Activated naive CD4-positive, alpha-beta T cell treated with anti-CD3 and anti-CD28 coated beads for 36 hours (primary cell): ENCODE measurements at regions not wholly inside any gene's neighbourhood (a gene's known extent, or its start where the extent isn't known, plus 50 kb on each side); places are given as distances from the start of the nearest gene placed in this dataset.
"Not testable (repeated sequence)": the region's sequence is repeated elsewhere in the genome, so short reads cannot be mapped to it uniquely, and the experiment has no call there.

Experiments used
- CTCF ChIA-PET: fragments of 350-600 bp; sonication (Branson Sonifier 250); formaldehyde crosslinking; loops from one replicate; lab custom pipeline; 2021; ENCODE audit warnings: antibody characterized with exemption; lab: Charles Lee
- DNase-seq: peaks from one replicate; pipeline ENCODE4 v3.0.0-alpha.2; 2020
- H3K27ac Mint-ChIP-seq: one replicate; pipeline ENCODE4 v1.8.0; 2021; ENCODE audit warnings: mild to moderate bottlenecking, mixed read lengths
- H3K27me3 Mint-ChIP-seq: one replicate; pipeline ENCODE4 v1.8.0; 2021; ENCODE audit warnings: low read depth, mixed read lengths
- H3K36me3 Mint-ChIP-seq: one replicate; pipeline ENCODE4 v1.8.0; 2021; ENCODE audit warnings: low read depth, mixed read lengths
- H3K4me1 Mint-ChIP-seq: one replicate; pipeline ENCODE4 v1.8.0; 2021; ENCODE audit warnings: low read depth, mixed read lengths
- H3K4me3 Mint-ChIP-seq: one replicate; pipeline ENCODE4 v1.8.0; 2021; ENCODE audit warnings: mild to moderate bottlenecking, moderate library complexity, mixed read lengths
- H3K9me3 Mint-ChIP-seq: one replicate; pipeline ENCODE4 v1.8.0; 2021; ENCODE audit warnings: mixed read lengths
- intact Hi-C: fragments of 100-400 bp; cut with micrococcal nuclease; formaldehyde crosslinking; loops from one replicate; pipeline ENCODE4 v1.15.1; 2023

DNA sequence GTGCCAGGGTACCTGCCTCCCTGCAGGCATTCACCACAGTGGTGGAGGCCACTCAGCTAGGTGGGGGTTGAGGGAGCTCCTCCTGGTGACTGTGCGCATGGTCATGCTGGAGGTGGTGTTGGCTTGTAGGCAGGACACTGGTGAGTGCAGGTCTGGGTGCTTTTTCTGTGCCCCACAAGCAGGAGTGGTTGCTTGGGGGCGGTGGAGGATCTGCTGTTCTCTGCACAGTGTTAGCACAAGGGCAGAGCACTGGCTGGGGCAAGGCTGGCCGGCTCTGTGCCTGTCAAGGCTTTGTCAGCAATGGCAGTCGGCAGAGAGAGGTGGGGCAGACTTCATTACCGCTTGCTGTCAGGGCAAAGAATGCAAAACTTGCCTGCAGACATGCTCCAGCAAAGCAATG lies 632.1 kb upstream of the ID4 start:
- intact Hi-C loops: no loop called here
- CTCF ChIA-PET: no interaction called here
- no peak for DNase-seq
- no peaks in the 10 kb centered on the region for H3K27me3 Mint-ChIP-seq
- no peaks in the 10 kb centered on the region for H3K4me1 Mint-ChIP-seq
- H3K4me3 Mint-ChIP-seq: no peak overlapping the region
- peaks cover 11% of the 10 kb centered on the region for H3K9me3 Mint-ChIP-seq
- no peak overlapping the region for H3K27ac Mint-ChIP-seq
- no peaks in the 10 kb centered on the region for H3K36me3 Mint-ChIP-seq

DNA sequence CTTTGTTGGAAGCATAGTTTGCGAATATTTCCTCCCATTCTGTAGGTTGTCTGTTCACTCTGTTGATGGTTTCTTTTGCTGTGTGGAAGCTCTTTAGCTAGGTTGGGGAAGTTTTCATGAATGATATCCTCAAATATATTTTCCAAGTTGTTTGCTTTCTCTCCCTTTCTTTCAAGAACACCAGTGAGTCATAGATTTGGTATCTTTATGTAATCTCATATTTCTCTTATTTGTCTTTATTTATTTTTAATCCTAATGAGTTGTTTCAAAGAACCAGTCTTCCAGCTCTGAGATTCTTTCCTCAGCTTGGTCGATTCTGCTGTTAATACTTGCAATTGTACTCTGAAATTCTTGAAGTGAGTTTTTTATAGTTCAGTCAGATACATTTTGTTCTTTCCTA lies 628.0 kb upstream of the ID4 start:
- H3K27ac Mint-ChIP-seq: no peak overlapping the region
- CTCF ChIA-PET: no interaction called here
- no peak overlapping the region for H3K4me3 Mint-ChIP-seq
- DNase-seq: no peak
- peaks cover 3% of the 10 kb centered on the region for H3K9me3 Mint-ChIP-seq
- H3K36me3 Mint-ChIP-seq: no peaks in the 10 kb centered on the region
- intact Hi-C loops: no loop called here
- no peaks in the 10 kb centered on the region for H3K4me1 Mint-ChIP-seq
- no peaks in the 10 kb centered on the region for H3K27me3 Mint-ChIP-seq

DNA sequence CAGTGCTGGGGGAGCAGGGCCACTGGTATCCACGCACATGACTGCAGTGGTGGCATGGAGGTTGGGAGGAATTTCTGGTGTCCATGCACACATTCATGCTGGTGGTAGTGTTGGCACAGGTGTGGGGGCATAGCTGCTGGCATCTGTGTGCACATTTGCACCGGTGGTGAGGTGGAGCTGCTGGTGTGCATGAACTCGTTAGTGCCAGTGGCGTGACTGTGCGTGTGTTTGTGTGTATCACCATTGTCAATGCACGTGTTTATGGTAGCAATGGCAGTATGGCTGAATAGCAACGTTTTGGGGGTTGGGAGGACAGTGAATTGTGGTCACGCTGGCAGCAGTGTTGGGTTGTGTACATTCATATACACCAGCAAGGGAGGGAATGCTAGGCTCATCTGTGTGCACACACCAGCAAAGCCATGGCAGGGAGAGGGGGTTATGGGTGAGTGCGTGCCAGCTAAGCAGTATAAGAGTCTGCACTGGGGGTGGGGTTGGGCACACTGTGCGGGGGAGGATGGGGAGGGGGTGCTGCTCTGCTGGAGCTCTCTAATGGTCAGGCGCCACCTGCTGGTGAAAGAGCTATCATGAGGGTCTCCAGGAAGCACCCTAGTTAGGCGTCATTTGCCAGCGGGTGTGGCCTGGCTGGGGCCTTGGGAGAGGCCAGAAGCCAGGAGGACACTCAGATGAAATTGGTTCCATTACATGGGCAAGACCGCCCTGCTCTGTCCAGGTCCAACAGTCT lies 626.1 kb upstream of the ID4 start:
- Mint-ChIP-seq H3K9me3 (peaks cover 3% of the 10 kb centered on the region), H3K36me3 (no peaks in the 10 kb centered on the region), H3K27me3 (no peaks in the 10 kb centered on the region), H3K27ac (no peak overlapping the region), H3K4me1 (no peaks in the 10 kb centered on the region), H3K4me3 (no peak overlapping the region)
- peak; percentile 21 for DNase-seq
- intact Hi-C loops: no loop called here
- CTCF ChIA-PET: no interaction called here

DNA sequence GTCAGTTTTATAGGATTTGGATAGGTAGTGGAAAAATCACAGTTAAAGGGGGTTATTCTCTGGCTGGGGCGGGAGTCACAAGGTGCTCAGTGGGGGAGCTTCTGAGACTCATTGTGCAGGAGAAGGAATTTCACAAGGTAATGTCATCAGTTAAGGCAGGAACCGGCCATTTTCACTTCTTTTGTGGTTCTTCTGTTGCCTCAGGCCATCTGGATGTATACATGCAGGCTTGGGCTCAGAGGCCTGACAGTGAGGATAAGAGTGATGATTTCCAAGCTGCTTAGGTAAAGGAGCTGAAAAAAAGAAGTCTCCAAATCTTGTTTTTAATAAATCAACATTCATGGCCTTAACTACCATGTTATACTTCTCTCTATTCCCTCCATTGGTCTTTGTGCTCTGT lies 622.9 kb upstream of the ID4 start:
- no peaks in the 10 kb centered on the region for H3K36me3 Mint-ChIP-seq
- H3K9me3 Mint-ChIP-seq: peaks cover 1% of the 10 kb centered on the region
- H3K27ac Mint-ChIP-seq: no peak overlapping the region
- intact Hi-C loops: no loop called here
- no peak for DNase-seq
- CTCF ChIA-PET: no interaction called here
- no peak overlapping the region for H3K4me3 Mint-ChIP-seq
- H3K27me3 Mint-ChIP-seq: no peaks in the 10 kb centered on the region
- H3K4me1 Mint-ChIP-seq: no peaks in the 10 kb centered on the region

- no peaks in the 10 kb centered on the region for H3K4me1 Mint-ChIP-seq
- CTCF ChIA-PET: no interaction called here
- intact Hi-C loops: no loop called here
- no peaks in the 10 kb centered on the region for H3K36me3 Mint-ChIP-seq
- no peak for DNase-seq
- H3K9me3 Mint-ChIP-seq: peaks cover 2% of the 10 kb centered on the region
- H3K27ac Mint-ChIP-seq: no peak overlapping the region
- H3K27me3 Mint-ChIP-seq: no peaks in the 10 kb centered on the region
- no peak overlapping the region for H3K4me3 Mint-ChIP-seq
Measured at GRCh38 chr6:19219931-19220330, 617.2 kb upstream of the ID4 start.

DNA sequence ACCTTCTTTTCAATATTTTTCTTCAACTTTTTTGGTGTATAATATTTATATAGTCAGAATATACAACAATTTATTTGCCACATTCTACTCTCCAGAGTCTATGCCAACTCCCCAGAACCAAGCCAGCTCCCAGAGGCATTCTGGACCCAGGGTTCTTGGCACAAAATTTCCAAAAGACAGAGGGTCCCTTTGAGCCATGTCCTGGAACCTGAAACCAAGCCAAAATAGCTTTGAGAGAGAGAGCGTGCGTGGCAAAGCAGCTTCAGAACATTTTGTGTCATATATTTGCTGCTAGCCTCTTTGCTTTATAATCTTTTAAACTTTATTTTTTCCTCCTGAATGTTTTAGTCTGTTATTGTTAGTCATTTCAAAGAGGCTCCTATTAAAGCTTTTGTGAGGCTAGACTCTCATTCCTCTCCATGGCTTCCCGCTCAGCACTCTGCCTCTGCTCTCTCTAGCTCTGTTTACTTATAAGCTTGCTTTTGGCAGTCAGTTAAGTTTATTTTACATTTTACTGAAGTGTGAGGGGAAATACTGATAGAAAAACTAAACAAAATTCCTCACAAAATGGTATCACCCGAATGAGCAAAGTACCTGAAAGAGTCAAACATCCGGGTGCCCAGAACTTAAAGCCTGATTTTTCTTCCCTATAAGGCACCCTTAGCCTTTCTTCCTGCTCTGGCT lies 605.1 kb upstream of the ID4 start:
- intact Hi-C loops: no loop called here

GRCh38 chr6:19245656-19246055 lies 591.5 kb upstream of the ID4 start:
- peaks cover 25% of the 10 kb centered on the region for H3K9me3 Mint-ChIP-seq
- H3K27me3 Mint-ChIP-seq: no peaks in the 10 kb centered on the region
- no peaks in the 10 kb centered on the region for H3K36me3 Mint-ChIP-seq
- no peaks in the 10 kb centered on the region for H3K4me1 Mint-ChIP-seq
- no peak overlapping the region for H3K4me3 Mint-ChIP-seq
- intact Hi-C loops: no loop called here
- DNase-seq: no peak
- CTCF ChIA-PET: no interaction called here
- H3K27ac Mint-ChIP-seq: no peak overlapping the region

More for the DNA sequence above, 605.1 kb upstream of the ID4 start:
- no peak overlapping the region for H3K27ac Mint-ChIP-seq
- H3K27me3 Mint-ChIP-seq: no peaks in the 10 kb centered on the region
- CTCF ChIA-PET: no interaction called here
- peaks cover 8% of the 10 kb centered on the region for H3K9me3 Mint-ChIP-seq
- no peak for DNase-seq
- no peaks in the 10 kb centered on the region for H3K4me1 Mint-ChIP-seq
- no peaks in the 10 kb centered on the region for H3K36me3 Mint-ChIP-seq
- no peak overlapping the region for H3K4me3 Mint-ChIP-seq

DNA sequence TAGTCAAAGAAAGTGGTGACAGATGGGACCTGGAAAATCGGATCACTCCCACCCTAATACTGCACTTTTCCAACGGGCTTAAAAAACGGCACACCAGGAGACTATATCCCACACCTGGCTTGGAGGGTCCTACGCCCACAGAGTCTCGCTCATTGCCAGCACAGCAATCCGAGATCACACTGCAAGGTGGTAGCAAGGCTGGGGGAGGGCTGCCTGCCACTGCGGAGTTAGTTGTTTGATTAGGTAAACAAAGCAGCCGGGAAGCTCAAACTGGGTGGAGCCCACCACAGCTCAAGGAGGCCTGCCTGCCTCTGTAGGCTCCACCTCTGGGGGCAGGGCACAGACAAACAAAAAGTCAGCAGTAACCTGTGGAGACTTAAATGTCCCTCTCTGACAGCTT lies 590.0 kb upstream of the ID4 start:
- H3K27me3 Mint-ChIP-seq, DNase-seq, intact Hi-C loops, CTCF ChIA-PET, H3K4me3 Mint-ChIP-seq, H3K4me1 Mint-ChIP-seq, H3K27ac Mint-ChIP-seq, H3K36me3 Mint-ChIP-seq: not testable (repeated sequence)
- H3K9me3 Mint-ChIP-seq: peaks cover 23% of the 10 kb centered on the region

- H3K9me3 Mint-ChIP-seq, H3K27ac Mint-ChIP-seq, H3K4me3 Mint-ChIP-seq, CTCF ChIA-PET, intact Hi-C loops, H3K4me1 Mint-ChIP-seq, DNase-seq, H3K36me3 Mint-ChIP-seq, H3K27me3 Mint-ChIP-seq: not testable (repeated sequence)
Measured at GRCh38 chr6:19256123-19256522, 581.0 kb upstream of the ID4 start.

DNA sequence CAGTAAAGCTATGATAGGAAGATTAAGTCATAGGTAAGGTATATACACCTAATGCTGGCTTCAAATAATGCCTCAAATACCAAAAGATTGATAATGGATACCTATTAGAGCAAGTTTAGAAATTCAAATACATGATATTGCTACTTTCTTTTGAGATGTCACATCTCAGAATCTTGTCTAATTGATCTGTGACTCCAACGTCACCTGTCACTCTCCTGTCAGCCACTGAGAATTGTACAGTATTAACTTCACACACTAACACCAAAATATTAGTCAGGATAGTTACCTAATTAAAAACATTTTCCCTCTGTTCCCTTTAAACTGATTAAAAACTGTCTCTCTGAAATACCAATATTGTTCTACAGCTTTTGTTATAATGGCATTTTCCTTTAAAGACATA lies 575.5 kb upstream of the ID4 start:
- CTCF ChIA-PET: no interaction called here
- intact Hi-C loops: no loop called here
- DNase-seq: no peak
- Mint-ChIP-seq H3K4me3 (no peak overlapping the region), H3K27me3 (no peaks in the 10 kb centered on the region), H3K9me3 (no peaks in the 10 kb centered on the region), H3K36me3 (no peaks in the 10 kb centered on the region), H3K4me1 (no peaks in the 10 kb centered on the region), H3K27ac (no peak overlapping the region)

DNA sequence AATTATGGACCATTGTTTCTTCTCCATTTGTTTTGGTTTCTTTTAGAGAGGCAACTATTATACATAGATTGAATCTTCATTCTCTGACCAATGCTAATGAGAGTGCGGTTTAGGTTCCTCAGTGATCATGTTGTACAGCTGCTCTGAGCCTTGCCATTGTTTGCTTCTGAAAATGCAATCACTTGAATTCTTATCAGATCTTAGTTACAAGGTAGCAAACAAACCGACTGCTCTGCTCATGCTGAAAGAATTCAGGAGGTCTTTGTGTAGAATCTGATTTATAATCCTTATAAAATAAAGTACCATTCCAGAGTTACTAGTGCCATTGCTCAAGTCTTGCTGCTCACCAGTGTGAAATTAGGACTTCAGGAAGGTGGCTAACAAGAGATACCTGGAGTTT lies 569.1 kb upstream of the ID4 start:
- intact Hi-C loops: no loop called here
- Mint-ChIP-seq H3K4me1 (no peaks in the 10 kb centered on the region), H3K27ac (no peak overlapping the region), H3K9me3 (peaks cover 5% of the 10 kb centered on the region), H3K36me3 (no peaks in the 10 kb centered on the region), H3K27me3 (no peaks in the 10 kb centered on the region), H3K4me3 (no peak overlapping the region)
- CTCF ChIA-PET: no interaction called here
- DNase-seq: no peak

DNA sequence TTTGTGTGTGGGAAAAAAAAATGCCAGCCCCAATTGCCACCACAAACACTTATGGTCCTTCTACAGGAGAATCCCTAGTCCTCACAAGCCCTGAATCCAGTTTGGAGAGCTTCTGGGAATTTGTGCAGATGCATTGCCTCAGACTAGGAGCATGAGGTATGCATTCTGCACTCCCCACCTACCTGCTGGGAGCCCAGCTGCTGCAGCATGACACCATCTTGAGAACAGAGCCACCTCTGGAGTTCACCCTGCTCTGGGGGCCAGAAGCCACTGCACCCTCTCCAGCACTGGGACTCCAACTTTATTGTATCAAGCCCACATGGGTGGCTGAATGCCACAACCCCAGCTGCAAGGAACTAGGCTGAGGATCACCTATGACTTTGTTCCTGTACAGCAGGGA lies 568.5 kb upstream of the ID4 start:
- H3K27ac Mint-ChIP-seq: no peak overlapping the region
- H3K27me3 Mint-ChIP-seq: no peaks in the 10 kb centered on the region
- CTCF ChIA-PET: no interaction called here
- H3K4me3 Mint-ChIP-seq: no peak overlapping the region
- no peaks in the 10 kb centered on the region for H3K36me3 Mint-ChIP-seq
- no peaks in the 10 kb centered on the region for H3K4me1 Mint-ChIP-seq
- DNase-seq: no peak
- intact Hi-C loops: no loop called here
- peaks cover 5% of the 10 kb centered on the region for H3K9me3 Mint-ChIP-seq

DNA sequence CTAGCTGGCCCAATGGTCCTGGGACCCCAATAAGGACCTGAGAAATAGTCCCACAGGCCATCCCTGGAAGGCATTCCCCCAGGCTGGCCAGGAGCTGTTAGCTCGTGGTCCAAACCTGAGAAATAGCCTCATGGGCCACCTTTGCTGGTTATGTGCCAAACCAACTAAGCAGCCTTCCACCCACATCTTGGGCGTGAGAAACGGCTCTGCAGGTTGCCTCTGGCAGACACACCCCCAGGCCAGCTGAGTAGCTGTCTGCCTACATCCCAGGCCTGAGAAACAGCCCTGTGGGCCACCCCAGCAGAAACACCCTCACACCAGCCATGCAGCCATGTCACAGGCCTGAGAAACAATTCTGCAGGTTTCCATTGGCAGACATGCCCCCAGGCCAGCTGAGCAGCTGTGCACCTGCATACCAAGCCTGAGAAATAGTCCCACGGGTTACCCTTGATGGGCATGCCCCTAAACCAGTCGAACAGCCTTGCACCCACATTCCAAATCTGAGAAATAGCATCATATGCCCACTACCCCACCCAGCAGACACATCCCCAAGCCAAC lies 567.8 kb upstream of the ID4 start:
- Mint-ChIP-seq H3K4me3 (no peak overlapping the region), H3K27me3 (no peaks in the 10 kb centered on the region), H3K4me1 (no peaks in the 10 kb centered on the region), H3K27ac (no peak overlapping the region), H3K9me3 (peaks cover 7% of the 10 kb centered on the region), H3K36me3 (no peaks in the 10 kb centered on the region)
- CTCF ChIA-PET: no interaction called here
- DNase-seq: no peak
- intact Hi-C loops: no loop called here
